ENCODE measurements at regions not wholly inside any gene's neighbourhood (a gene's known extent, or its start where the extent isn't known, plus 50 kb on each side); places are given as distances from the start of the nearest gene placed in this dataset.

DNA sequence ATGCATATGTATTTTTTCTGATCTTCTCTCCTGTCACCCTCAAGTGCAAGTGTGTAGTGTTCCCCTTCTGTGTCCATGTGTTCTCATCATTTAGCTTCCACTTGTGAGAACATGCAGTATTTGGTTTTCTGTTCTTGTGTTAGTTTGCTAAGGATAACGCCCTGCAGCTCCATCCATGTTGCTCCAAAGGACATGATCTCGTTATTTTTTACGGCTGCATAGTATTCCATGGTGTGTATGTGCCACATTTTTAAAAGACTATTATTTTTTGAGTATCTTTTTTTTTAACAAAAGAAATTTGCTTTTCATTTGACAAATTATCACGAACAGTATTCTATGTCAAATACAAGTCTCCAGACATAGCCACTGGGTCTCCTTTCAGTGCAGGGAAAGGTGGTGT, 110.1 kb upstream of the ZNF746 start:
- TF ChIP-seq, protein P1, sequence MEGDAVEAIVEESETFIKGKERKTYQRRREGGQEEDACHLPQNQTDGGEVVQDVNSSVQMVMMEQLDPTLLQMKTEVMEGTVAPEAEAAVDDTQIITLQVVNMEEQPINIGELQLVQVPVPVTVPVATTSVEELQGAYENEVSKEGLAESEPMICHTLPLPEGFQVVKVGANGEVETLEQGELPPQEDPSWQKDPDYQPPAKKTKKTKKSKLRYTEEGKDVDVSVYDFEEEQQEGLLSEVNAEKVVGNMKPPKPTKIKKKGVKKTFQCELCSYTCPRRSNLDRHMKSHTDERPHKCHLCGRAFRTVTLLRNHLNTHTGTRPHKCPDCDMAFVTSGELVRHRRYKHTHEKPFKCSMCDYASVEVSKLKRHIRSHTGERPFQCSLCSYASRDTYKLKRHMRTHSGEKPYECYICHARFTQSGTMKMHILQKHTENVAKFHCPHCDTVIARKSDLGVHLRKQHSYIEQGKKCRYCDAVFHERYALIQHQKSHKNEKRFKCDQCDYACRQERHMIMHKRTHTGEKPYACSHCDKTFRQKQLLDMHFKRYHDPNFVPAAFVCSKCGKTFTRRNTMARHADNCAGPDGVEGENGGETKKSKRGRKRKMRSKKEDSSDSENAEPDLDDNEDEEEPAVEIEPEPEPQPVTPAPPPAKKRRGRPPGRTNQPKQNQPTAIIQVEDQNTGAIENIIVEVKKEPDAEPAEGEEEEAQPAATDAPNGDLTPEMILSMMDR (conservative IDR thresholded peaks at IDR 0.05; ENCODE audit: low read length): no peak
- TF ChIP-seq EZH2phosphoT487 (IDR thresholded peaks at IDR 0.05; ENCODE audit: borderline replicate concordance): no peak
